ENCODE measurements at regions not wholly inside any gene's neighbourhood (a gene's known extent, or its start where the extent isn't known, plus 50 kb on each side); places are given as distances from the start of the nearest gene placed in this dataset.

- Histone ChIP-seq H4K20me1 (ENCODE audit: insufficient read depth) (no peaks in the 10 kb centered on the region), H3K79me2 (ENCODE audit: insufficient read depth) (no peaks in the 10 kb centered on the region), H3K4me1 (ENCODE audit: control insufficient read depth in 1 of 2, insufficient read depth in 2 of 2, low read depth in 1 of 2, low read length in 1 of 2) (no peaks in the 10 kb centered on the region), H3K4me2 (no peak overlapping the region), H2AFZ (ENCODE audit: low read depth) (no peak overlapping the region), H3K9me2 (no peaks in the 10 kb centered on the region), H3K36me3 (replicated peaks in 1 of 2; ENCODE audit: control insufficient read depth in 1 of 2, insufficient read depth in 2 of 2, low read length in 1 of 2) (no peaks in the 10 kb centered on the region), H3K27me3 (ENCODE audit: insufficient read depth) (no peaks in the 10 kb centered on the region), H3K4me3 (ENCODE audit: low read depth in 2 of 2, low read length in 1 of 2) (no peak overlapping the region), H3K27ac (ENCODE audit: low read depth in 2 of 2, low read length in 1 of 2) (no peak overlapping the region), H3K9me3 (no peaks in the 10 kb centered on the region), H3K9ac (no peak overlapping the region), H3F3A (replicated peaks; ENCODE audit: insufficient read depth) (no peaks in the 10 kb centered on the region)
- CTCF ChIA-PET, result interaction anchor here (1.1 to 5.6 kb wide), 9 partner anchors 10 to 731 kb away, joined by 3 to 54 read pairs (median 4); no protein-coding TSS in a partner anchor
- TF ChIP-seq IRF3 (IDR thresholded peaks at IDR 0.05; ENCODE audit: low read depth, low read length), result no peak
- no peak for TF ChIP-seq RAD21 (IDR thresholded peaks at IDR 0.05; ENCODE audit: low read length)
- no peak for TF ChIP-seq EP300 (IDR thresholded peaks at IDR 0.05; ENCODE audit: borderline replicate concordance in 1 of 2, low read depth in 1 of 2, low read length in 1 of 2)
- no peak for TF ChIP-seq YY1 (IDR thresholded peaks at IDR 0.05; ENCODE audit: low read depth)
- TF ChIP-seq JUND (IDR thresholded peaks at IDR 0.05), result no peak
- TF ChIP-seq EZH2phosphoT487 (IDR thresholded peaks at IDR 0.05; ENCODE audit: borderline replicate concordance, low read depth), result no peak
- no peak for TF ChIP-seq NRF1 (IDR thresholded peaks at IDR 0.05; ENCODE audit: low read depth, low read length)
- TF ChIP-seq MXI1 (IDR thresholded peaks at IDR 0.05; ENCODE audit: low read depth, low read length), result no peak
- TF ChIP-seq SMC3 (IDR thresholded peaks at IDR 0.05; ENCODE audit: low read depth, low read length), result no peak
- TF ChIP-seq, protein P1, sequence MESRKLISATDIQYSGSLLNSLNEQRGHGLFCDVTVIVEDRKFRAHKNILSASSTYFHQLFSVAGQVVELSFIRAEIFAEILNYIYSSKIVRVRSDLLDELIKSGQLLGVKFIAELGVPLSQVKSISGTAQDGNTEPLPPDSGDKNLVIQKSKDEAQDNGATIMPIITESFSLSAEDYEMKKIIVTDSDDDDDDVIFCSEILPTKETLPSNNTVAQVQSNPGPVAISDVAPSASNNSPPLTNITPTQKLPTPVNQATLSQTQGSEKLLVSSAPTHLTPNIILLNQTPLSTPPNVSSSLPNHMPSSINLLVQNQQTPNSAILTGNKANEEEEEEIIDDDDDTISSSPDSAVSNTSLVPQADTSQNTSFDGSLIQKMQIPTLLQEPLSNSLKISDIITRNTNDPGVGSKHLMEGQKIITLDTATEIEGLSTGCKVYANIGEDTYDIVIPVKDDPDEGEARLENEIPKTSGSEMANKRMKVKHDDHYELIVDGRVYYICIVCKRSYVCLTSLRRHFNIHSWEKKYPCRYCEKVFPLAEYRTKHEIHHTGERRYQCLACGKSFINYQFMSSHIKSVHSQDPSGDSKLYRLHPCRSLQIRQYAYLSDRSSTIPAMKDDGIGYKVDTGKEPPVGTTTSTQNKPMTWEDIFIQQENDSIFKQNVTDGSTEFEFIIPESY (IDR thresholded peaks at IDR 0.05; ENCODE audit: borderline replicate concordance, low read depth), result no peak
- no peak for TF ChIP-seq FOSL2 (IDR thresholded peaks at IDR 0.05; ENCODE audit: borderline replicate concordance, low read depth)
- TF ChIP-seq, protein P2, sequence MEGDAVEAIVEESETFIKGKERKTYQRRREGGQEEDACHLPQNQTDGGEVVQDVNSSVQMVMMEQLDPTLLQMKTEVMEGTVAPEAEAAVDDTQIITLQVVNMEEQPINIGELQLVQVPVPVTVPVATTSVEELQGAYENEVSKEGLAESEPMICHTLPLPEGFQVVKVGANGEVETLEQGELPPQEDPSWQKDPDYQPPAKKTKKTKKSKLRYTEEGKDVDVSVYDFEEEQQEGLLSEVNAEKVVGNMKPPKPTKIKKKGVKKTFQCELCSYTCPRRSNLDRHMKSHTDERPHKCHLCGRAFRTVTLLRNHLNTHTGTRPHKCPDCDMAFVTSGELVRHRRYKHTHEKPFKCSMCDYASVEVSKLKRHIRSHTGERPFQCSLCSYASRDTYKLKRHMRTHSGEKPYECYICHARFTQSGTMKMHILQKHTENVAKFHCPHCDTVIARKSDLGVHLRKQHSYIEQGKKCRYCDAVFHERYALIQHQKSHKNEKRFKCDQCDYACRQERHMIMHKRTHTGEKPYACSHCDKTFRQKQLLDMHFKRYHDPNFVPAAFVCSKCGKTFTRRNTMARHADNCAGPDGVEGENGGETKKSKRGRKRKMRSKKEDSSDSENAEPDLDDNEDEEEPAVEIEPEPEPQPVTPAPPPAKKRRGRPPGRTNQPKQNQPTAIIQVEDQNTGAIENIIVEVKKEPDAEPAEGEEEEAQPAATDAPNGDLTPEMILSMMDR (IDR thresholded peaks at IDR 0.05), result no peak
- no peak for TF ChIP-seq RXRA (IDR thresholded peaks at IDR 0.05; ENCODE audit: borderline replicate concordance, low read depth)
- TF ChIP-seq FOXM1 (IDR thresholded peaks at IDR 0.05; ENCODE audit: low read depth), result no peak
- TF ChIP-seq GABPA (IDR thresholded peaks at IDR 0.05; ENCODE audit: low read depth), result no peak
- WGBS (ENCODE audit: low lambda C conversion rate), result 53% methylated on average over 5 of the region's 5 CpGs
- POLR2A ChIA-PET, result no interaction called here
- no peak for DNase-seq
Measured at GRCh38 chr12:97309921-97310320, 152.7 kb upstream of the RMST start.
